Lower lobe of right lung (tissue), 2 donors: ENCODE measurements at regions not wholly inside any gene's neighbourhood (a gene's known extent, or its start where the extent isn't known, plus 50 kb on each side); places are given as distances from the start of the nearest gene placed in this dataset.

ENCODE experiments used
- ATAC-seq, 2 donors: fragments of 200-7000 bp; cut with Tn5 transposase; one replicate each; pipeline ENCODE4 v1.9.1; 2020 to 2022; ENCODE audit warnings: mild to moderate bottlenecking in 2 of 2, moderate library complexity in 2 of 2
- DNase-seq: peaks from one replicate; pipeline ENCODE4 v3.0.0-alpha.2; 2020
- H3K27ac ChIP-seq: fragments of 200-600 bp; one replicate; pipeline ENCODE4 v1.8.0; 2022
- H3K27me3 ChIP-seq: fragments of 200-600 bp; one replicate; pipeline ENCODE4 v1.8.0; 2022; ENCODE audit warnings: low read depth
- H3K36me3 ChIP-seq: fragments of 200-600 bp; one replicate; pipeline ENCODE4 v1.8.0; 2022; ENCODE audit warnings: mild to moderate bottlenecking
- H3K4me1 ChIP-seq: fragments of 200-600 bp; one replicate; pipeline ENCODE4 v1.8.0; 2022
- H3K4me3 ChIP-seq: fragments of 200-600 bp; one replicate; pipeline ENCODE4 v1.8.0; 2022; ENCODE audit warnings: mild to moderate bottlenecking
- H3K9me3 ChIP-seq: fragments of 200-600 bp; one replicate; pipeline ENCODE4 v1.8.0; 2022
- intact Hi-C: fragments of 100-400 bp; cut with DNase I; formaldehyde crosslinking; loops from one replicate; pipeline ENCODE4 v1.11.0; 2022
- TF ChIP-seq, protein P1 (sequence below): fragments of 200-600 bp; IDR thresholded peaks from one replicate; pipeline ENCODE4 v1.8.0; 2022; ENCODE audit warnings: antibody characterized with exemption, mild to moderate bottlenecking
- donor health status: DM: no; HTN: yes; CAD: no; lungs with severe emphysema.

DNA sequence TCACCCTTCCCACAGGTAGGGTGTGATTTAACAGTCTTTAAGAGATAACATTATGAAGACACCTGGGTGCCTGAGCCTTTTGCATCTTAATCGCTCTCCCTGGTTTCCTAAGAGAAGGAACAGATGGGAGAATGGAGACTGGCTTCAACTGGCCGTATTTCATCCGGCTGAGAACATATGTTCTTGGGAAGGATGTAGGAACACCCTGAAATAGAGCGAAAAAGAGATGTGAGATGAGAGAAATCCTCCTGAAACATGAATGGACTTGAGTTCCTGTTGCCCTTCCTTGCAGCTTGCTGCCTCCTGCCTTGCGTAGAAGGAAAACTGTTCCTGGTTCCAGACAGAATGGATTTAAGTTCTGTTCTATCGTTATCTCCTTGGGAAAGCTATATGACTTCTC is 385.4 kb upstream of the RBFOX1 start:
- Histone ChIP-seq H3K36me3 (no peaks in the 10 kb centered on the region), H3K27ac (no peak overlapping the region), H3K27me3 (no peaks in the 10 kb centered on the region), H3K4me3 (no peak overlapping the region), H3K9me3 (no peaks in the 10 kb centered on the region), H3K4me1 (no peaks in the 10 kb centered on the region)
- TF ChIP-seq, protein P1, sequence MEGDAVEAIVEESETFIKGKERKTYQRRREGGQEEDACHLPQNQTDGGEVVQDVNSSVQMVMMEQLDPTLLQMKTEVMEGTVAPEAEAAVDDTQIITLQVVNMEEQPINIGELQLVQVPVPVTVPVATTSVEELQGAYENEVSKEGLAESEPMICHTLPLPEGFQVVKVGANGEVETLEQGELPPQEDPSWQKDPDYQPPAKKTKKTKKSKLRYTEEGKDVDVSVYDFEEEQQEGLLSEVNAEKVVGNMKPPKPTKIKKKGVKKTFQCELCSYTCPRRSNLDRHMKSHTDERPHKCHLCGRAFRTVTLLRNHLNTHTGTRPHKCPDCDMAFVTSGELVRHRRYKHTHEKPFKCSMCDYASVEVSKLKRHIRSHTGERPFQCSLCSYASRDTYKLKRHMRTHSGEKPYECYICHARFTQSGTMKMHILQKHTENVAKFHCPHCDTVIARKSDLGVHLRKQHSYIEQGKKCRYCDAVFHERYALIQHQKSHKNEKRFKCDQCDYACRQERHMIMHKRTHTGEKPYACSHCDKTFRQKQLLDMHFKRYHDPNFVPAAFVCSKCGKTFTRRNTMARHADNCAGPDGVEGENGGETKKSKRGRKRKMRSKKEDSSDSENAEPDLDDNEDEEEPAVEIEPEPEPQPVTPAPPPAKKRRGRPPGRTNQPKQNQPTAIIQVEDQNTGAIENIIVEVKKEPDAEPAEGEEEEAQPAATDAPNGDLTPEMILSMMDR: no peak
- intact Hi-C loops: no loop called here
- ATAC-seq (no peak), DNase-seq (no peak)

DNA sequence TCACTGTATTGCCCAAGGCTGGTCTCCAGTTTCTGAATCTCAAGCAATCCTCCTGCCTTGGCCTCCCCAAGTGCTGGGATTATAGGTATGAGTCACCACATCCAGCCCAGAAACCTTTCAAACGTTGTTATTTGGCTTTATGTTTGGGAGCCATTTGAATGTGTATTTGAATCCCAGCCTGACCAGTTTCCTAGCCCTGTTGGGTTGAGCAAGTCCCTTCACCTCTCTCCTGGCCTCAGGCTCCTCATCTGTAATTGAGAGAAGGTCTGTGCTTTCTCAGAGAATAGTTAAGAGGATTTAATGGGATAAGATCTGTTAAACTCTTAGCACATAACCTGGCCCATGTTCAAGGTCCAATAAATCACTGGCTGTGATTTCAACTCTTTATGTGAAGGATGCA is 385.8 kb upstream of the RBFOX1 start:
- Histone ChIP-seq H3K9me3 (no peaks in the 10 kb centered on the region), H3K4me1 (no peaks in the 10 kb centered on the region), H3K27ac (no peak overlapping the region), H3K4me3 (no peak overlapping the region), H3K36me3 (no peaks in the 10 kb centered on the region), H3K27me3 (no peaks in the 10 kb centered on the region)
- DNase-seq (no peak), ATAC-seq (no peak)
- intact Hi-C loops: no loop called here
- TF ChIP-seq, protein P1: no peak

DNA sequence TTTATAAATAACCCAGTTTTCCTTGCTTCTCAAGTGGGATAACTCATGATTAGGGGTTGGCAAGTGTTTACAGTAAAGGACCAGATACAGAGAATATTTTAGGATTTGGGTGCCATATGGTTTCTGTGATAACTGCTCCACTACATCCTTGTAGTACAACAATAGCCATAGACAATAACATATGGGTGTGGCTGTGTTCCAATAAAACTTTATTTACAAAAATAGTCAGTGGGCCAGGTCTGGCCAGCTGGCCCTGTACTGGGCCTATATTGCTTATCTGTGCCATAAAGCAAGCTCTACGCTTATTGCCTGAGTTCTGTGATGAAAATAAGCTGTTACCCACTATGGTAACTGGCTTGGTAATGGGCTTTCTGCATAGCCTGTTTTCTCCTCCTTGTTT is 386.5 kb upstream of the RBFOX1 start:
- no peak overlapping the region for H3K27ac ChIP-seq
- H3K27me3 ChIP-seq: no peaks in the 10 kb centered on the region
- ATAC-seq (no peak), DNase-seq (no peak)
- H3K9me3 ChIP-seq: no peaks in the 10 kb centered on the region
- no peaks in the 10 kb centered on the region for H3K36me3 ChIP-seq
- no peaks in the 10 kb centered on the region for H3K4me1 ChIP-seq
- no peak overlapping the region for H3K4me3 ChIP-seq
- intact Hi-C loops: no loop called here
- TF ChIP-seq, protein P1: no peak

DNA sequence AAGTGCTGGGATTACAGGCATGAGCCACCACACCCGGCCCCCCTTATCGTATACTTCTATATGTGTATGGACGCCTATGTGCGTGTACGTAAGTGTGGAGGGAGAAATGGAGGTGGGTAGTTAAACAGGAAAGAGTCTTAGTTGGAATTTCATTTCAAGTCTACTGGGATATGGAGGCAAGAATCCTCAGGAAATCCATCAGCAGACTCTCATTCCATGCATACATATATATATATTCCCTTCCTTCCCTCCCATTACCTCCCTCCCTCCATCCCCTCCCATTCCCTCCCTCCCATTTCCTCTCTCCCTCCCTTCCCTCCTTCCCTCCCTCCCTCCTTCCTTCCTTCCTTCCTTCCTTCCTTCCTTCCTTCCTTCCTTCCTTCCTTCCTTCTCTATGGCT is 391.7 kb upstream of the RBFOX1 start:
- no peak for ATAC-seq
- intact Hi-C loops: no loop called here

DNA sequence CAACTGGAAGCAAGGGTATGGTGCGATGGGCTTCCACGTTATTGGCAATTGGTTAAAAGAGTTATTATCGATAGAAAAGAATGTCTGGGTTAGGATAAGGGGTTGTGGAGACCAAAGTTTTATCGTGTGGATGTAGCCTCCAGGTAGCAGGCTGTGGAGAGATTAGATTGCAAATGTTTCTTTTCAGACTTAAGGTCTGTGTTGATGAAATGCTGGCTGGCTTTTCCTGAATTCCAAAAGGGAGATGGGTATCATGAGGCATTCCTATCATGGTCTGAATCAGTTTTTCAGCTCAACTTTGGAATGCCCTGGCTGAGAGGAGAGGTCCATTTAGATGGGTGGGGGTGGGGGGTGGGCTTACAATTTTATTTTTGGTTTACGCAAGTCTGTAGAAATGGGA is 395.0 kb upstream of the RBFOX1 start:
- H3K9me3 ChIP-seq: no peaks in the 10 kb centered on the region
- intact Hi-C loops: no loop called here

More for the DNA sequence above, 391.7 kb upstream of the RBFOX1 start:
- DNase-seq: no peak
- Histone ChIP-seq H3K27me3 (no peaks in the 10 kb centered on the region), H3K27ac (no peak overlapping the region), H3K4me1 (no peaks in the 10 kb centered on the region), H3K36me3 (no peaks in the 10 kb centered on the region), H3K4me3 (no peak overlapping the region), H3K9me3 (no peaks in the 10 kb centered on the region)
- TF ChIP-seq, protein P1: no peak

More for the DNA sequence above, 395.0 kb upstream of the RBFOX1 start:
- H3K36me3 ChIP-seq: no peaks in the 10 kb centered on the region
- no peak for DNase-seq
- H3K4me1 ChIP-seq: no peaks in the 10 kb centered on the region
- no peaks in the 10 kb centered on the region for H3K27me3 ChIP-seq
- ATAC-seq: no peak
- H3K27ac ChIP-seq: no peak overlapping the region
- no peak overlapping the region for H3K4me3 ChIP-seq
- TF ChIP-seq, protein P1: no peak
